Endothelial cell of hepatic sinusoid (primary cell): ENCODE measurements at regions not wholly inside any gene's neighbourhood (a gene's known extent, or its start where the extent isn't known, plus 50 kb on each side); places are given as distances from the start of the nearest gene placed in this dataset.
"Not testable (repeated sequence)": the region's sequence is repeated elsewhere in the genome, so short reads cannot be mapped to it uniquely, and the experiment has no call there.

Experiments
- in situ Hi-C: cut with HindIII; loops from 2 replicates; pipeline ENCODE4 v1.10.0; 2017; ENCODE audit warnings: low sequenced_read_pairs

DNA sequence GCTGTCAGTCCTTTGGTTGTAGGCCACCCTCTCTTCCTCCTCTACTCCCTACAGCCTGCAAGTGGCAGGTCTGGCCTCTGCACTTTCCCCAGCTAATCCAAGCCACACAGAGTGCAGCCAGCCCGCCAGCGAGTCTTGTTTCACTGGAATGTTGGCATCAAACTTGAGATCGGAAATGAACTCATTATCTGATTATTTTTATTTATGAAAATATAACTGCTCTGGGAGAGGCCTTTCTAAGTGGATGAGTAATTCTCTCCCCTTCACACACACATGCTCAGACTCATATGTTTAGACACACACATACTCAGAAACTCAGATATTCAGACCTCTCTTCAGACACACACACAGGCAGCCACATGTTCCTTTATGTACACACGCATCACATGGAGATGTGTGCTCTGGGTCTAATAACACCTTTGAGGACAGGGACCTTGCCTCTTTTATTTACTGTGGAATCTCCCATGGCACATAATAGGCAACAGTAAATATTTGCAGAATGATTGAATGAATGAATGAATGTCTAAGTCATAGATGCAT lies 151.3 kb downstream of the ZFP36L2 start:
- in situ Hi-C loops = no loop called here

DNA sequence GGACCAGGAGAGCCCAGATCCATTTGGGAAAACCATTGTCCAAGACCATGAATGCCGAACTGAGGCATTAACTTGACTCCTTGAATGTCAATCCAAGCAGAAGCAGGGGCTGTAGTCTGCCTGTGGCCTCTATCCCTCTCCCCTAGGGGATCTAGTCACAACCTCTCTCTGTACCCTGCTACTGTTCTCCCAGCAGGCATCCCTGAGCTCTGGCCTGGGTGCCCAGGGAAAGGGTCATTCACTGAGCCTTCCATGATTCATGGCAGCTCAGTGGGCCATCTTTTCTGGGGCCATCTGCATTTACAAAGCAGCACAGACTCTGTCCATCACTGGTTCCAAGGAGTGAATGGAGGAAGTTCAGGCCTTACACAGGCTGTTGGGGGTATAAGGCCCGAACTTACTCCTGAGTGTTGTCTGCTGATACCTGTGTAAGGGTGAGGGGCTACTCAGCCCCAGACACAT lies 151.8 kb downstream of the ZFP36L2 start:
- in situ Hi-C loops = no loop called here

DNA sequence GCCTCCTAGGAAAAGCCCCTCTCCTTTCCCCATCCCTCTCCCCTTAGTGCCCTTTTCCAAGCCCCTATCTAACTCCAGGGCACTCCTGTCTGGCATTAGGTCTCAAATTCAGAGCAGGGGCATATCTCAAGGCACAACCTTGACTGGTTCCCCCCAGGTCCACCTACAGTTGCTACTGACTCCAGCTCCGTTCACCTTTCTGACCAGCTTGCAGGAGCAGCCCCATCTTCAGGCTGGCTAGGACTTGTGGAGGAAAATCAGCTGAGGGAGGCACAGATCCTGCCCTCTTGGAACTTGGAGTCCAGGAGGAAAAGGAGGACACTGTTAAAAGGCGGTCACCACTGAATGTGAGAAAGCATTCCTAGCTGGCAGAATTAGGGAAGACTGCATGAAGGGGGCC lies 152.4 kb downstream of the ZFP36L2 start:
- in situ Hi-C loops = no loop called here

DNA sequence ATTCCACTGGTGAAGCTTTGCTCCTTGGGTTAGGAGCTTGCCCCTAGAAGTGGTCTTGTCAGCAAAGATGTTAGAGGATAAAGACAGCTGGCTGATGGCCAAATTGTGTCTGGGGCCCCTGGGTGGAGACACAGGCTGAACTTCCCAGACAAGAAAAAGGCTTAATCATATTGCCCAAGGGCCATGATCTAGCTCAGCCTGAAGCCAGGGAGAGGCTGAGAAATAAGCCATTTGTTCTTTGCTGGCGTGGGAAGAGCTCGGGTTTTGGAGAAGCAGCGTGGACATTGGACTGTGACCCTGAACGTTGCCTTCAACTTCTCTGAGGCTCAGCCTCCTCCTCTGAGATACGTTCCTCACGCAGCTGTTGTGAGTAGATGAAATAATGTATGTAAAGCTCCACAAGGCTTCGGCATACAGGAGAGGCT lies 153.0 kb downstream of the ZFP36L2 start:
- in situ Hi-C loops = no loop called here

DNA sequence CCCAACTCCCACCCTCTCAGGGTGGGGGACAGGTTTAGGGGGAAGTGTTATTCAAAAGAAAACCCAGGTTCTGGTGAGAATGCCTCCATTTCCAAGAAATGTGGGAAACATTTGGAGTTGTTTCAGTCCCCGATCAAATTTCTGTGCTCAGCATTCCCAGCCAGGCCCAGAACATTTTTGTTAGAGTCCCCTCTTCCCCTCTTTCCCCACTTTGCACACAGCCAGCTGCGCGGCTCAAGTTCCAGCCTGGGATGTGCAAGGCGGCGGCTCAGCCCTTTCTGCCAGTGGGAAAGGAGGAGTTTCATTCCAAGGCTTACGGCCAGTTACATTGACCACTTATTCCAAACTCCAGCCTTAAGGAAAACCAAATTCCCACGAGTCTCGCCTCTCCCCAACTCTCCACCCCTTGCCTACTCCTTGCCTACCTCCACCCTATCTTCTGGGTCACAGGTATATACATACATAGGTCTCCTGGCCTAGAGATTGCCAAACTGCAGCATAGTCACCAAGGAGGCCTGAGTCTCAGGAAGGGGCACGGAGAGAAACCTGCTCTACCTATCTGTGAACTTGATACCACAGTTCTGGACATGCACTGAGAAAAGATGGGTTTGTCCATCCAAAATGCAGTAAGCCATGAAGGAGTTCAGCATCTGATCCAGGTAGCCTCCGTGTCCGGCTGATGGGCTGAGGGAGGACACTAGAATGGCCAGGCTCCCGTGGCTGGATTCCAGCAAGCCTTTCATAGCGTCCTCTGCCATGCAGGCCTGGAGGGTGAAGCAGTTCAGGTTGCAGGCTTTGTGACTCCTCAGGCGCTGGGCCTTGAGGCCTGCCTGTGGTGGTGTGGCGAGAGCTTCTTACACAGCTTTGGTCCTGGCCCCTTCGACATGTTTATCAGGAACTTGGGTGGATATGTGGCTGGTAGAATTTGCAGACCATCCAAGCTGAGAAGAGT lies 154.5 kb downstream of the ZFP36L2 start:
- in situ Hi-C loops = no loop called here

DNA sequence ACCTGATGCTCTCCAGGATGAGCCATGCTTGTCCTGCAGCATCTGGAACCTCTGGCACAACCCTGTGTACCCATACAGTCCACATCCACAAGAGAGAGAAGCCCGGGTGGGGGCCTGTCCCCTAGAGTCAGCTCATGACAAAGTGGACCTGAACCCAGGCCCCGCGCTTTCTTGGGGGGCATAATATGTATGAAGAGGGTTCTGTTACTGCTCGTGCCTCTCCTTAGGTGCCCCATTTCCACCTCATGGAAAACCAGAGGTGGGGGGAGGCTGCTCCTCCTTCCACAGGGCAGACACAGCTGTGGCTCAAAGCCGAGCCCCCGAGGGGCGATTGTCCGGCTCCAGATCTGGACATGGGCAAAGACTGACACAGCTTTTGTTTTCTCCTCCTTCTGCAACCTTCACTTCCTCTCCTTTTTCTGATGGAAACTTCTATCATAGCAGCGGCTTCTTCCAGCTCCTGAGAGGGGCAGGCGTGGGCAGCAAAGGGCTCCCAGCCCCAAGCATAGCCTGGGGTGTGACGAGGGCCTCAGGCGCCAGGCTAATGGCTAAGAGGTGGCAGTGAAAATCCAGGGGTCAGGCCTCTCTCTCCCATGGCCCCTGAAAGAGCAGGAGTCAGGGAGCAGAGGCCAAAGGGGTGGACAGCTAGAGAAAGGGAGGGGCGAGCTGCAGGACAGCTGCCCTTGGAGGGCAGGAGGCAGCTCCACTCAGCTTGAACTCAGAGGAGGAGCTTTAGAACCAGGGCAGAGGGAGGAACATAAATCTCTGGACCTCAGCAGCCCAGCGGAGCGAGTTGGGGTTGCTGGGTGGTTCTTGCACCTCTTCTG lies 155.5 kb downstream of the ZFP36L2 start:
- in situ Hi-C loops = no loop called here

DNA sequence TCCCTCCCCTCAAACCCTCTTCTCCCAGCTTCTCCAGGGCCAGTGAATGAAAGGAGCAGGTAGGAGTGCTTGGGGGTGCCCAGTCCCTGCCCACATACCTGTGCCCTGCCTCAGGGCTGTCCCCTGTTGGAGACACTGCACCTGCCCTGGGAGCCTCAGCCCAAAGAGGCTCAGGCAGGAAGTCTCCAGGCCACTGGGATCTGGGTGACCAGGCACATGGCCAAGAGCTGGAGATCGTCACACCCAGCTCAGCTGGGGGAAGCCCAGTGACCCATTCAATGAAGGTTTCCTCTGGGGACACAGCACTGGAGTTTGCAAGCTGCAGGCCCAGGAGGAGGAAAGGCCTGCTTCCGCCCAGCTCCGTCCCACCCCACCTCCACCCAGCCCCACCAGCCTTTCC lies 156.4 kb downstream of the ZFP36L2 start:
- in situ Hi-C loops = no loop called here

DNA sequence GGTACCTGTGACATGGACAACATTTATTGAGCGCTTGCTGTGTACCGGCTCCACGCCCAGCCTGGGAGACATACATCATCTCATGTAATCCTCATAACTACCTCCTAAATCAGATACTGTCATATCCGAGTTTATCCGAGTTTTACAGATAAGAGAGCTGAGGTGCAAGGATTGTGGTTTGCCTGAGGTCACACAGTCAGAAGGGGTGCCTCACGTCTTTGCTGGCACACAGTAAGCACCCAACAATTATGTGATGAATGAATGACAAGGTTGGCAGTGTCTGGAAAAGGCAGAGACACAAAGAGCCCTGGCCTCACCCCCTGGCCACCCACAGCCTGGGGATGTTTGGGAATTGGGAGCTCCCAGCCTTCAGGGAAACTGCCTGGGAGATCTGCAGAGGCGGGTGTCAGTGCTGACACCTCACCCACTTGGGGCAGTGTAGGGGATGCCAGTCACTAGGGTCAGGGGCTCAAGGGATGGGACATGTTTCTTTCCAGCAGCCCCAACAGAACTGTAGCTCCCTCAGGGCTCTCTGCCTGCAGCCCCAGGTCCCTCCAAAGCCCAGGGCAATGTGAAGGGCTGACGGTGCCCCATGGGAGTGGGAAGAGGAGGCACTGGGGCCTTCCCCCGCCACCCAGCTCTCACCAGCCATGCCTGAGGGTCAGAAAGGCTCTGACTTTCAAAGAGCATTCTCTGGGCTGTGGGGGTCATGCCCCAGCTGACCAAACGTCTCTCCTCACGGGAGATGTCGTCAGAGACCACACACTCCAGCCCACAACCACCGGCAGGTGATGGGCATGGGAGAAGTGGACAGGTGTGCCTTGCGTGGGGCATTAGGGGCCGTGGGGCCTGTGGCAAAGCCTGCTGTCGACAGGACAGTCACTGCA lies 157.5 kb downstream of the ZFP36L2 start:
- in situ Hi-C loops = no loop called here

DNA sequence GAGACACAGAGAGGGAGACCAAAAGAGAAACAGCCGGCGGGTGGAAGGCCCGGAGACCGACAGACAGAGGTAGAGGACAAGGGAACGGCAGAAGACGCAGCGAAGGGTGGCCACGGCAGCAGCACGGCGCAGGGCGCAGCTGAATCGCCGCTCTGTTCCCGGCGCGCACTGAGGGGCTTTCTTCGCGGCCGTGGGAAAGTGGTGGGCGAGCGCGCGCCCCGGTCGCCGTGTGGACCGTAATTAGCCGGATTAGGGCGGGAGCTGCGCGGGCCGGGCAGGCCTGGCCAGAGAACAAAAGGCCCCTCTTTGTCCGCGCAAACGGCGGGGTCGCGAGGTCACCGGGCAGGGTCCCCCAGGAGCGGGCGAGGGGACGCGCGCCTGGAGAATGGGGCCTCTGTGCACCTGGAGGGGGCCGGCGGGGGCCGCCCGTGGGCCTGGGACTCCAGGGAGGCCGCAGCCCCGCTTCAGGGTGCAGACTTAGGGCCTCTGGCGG lies 158.3 kb downstream of the ZFP36L2 start:
- in situ Hi-C loops = no loop called here

DNA sequence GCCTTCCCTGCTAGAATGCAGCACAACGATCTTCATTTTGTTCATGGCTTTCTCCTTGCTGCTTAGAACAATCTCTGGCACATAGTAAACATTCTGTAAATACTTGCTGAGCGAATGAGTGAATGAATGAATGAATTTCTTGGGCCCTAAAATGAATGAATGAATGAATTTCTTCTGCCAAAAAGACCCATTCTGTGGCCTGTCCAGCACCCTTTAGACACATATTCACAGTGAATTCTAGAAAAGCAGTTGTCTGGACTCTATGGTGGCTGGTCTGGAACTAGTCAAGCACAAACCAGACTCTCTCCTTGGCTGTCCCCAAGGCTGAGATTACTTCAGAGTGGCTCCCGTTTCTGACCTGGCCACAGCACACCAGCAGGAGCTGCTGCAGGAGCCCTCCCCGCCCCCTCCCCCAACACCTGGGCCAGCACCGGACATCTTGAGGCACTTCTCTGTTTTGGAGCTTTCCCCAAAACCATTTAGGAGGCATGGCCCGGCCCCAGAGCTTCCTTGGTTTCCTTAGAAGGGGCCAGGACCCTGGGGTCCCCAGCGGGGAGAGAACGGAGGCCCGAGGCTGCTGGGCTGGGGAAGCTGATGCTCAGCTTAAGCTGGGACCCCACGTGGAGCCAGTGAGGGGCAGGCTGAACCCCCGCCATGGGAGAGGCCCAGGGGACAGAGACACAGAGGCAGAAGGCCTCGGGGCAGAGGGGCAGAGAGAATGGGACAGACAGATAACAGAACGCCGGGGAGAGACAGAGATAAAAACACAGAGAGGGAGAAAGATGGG lies 159.0 kb downstream of the ZFP36L2 start:
- in situ Hi-C loops = no loop called here

DNA sequence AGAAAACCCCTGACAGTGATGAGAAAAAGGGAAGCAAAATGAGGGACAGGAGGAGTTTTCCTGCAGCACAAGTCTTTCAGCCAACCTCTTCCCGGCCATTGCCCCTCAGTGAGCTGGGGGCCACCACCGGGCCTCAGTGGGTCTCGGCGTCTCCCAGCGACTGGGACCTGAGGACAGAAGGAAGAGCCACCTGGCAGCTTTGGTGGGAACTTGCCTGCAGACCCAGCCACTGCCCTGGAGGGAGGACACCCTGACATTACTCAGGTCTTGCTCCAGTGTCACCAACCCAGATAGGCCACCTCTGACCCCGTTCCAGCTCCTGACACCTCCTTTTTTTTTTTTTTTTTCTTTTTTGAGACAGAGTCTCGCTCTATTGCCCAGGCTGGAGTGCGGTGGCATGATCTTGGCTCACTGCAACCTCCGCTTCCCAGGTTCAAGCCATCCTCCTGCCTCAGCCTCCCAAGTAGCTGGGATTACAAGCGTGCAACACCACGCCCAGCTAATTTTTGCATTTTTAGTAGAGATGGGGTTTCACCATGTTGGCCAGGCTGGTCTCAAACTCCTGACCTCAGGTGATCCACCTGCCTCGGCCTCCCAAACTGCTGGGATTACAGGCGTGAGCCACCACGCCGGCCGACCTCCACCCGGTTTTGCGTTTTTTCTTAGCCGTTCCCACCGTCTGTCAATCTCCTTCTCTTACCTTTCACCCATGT lies 159.7 kb downstream of the ZFP36L2 start:
- in situ Hi-C loops = not testable (repeated sequence)

DNA sequence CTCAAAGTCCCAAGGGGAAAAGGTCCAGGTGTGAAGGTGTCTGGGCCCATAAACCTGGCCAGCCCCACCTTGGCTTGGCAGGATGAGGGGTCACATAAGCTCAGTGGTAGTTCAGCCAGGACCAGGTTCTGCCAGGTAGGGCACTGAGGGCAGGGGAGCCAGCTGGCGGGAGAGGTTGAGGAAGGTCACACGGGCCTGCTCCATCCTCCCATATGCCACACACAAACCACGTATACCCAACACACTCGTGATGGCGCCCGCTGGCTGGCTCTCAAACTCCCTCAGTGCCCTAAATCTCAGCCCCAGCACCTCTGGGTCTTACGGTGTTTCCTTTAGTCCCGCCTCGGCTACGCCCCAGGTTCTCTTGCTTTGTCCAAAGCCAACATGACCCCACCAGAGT lies 160.5 kb downstream of the ZFP36L2 start:
- in situ Hi-C loops = no loop called here

DNA sequence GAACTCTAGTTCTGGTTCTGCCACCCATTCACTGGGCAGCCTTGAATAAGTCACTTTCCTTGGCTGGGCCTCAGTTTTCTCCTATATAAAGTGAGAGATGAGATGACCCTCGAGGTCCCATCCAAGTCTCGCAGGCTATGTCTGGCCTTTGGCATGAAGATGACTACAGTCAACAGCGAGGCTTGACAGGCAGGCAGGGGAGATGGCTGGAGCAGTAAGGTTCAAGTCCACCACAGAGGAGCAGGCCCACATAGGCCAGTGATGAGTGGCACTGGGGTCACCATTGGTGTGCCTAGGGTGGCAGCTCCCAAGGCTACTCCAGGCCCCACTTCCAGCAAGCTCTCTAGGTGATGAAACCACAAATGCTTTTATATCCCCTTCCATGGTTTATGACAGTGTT lies 161.4 kb downstream of the ZFP36L2 start:
- in situ Hi-C loops = no loop called here

DNA sequence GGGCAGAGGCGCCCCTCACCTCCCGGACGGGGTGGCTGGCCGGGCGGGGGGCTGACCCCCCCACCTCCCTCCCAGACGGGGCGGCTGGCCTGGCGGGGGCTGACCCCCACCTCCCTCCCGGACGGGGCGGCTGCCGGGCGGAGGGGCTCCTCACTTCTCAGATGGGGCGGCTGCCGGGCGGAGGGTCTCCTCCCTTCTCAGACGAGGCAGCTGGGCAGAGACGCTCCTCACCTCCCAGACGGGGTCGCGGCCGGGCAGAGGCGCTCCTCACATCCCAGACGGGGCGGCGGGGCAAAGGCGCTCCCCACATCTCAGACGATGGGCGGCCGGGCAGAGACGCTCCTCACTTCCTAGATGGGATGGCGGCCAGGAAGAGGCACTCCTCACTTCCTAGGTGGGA lies 163.3 kb downstream of the ZFP36L2 start:
- in situ Hi-C loops = not testable (repeated sequence)

DNA sequence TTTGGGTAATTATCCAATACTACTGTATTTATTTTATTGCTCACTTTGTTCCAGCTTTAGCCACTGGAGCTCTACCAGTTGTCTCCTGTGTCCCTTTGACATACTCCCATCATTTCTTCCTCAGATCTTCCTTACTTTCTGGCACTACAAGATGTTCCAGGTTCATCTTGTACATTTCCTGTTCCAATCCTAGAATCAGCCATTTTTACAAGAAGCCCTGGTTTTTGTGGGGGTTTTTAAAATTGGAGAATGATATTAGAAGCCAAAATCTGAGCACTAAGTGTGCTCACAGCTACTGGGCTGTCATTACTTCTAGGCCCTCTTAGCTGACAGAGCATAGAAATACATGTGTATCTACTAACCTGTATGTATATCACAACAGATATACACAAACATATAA lies 164.3 kb downstream of the ZFP36L2 start:
- in situ Hi-C loops = no loop called here

DNA sequence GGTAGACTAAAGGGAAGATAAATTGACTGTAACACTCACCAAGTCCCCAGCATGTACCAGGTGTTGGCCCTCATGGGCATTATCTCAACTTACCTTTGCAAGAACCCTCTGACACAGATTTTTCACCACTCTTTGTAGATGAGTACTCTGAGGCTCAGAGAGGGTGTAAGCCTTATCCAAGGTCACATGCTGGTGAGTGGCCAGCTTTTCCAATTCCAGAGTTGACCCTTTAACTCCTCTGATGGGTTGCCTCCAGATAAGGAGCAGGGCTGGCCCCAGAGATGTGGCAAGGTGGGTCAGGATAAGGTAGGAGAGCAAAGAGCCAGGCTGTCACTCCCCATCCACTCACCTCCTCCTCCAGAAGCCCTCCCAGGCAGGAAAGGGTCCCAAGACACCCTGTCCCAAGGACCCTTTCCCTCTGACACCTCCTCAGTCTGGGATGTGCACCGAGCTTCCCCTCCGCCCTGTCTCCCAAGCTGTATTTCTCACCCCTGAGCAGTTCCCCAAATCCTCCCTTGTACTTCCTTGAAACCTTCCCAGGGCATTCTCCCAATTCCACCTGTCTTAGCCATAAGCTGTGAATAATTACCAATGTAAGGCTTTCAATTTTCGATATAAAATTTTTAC lies 165.9 kb downstream of the ZFP36L2 start:
- in situ Hi-C loops = no loop called here

DNA sequence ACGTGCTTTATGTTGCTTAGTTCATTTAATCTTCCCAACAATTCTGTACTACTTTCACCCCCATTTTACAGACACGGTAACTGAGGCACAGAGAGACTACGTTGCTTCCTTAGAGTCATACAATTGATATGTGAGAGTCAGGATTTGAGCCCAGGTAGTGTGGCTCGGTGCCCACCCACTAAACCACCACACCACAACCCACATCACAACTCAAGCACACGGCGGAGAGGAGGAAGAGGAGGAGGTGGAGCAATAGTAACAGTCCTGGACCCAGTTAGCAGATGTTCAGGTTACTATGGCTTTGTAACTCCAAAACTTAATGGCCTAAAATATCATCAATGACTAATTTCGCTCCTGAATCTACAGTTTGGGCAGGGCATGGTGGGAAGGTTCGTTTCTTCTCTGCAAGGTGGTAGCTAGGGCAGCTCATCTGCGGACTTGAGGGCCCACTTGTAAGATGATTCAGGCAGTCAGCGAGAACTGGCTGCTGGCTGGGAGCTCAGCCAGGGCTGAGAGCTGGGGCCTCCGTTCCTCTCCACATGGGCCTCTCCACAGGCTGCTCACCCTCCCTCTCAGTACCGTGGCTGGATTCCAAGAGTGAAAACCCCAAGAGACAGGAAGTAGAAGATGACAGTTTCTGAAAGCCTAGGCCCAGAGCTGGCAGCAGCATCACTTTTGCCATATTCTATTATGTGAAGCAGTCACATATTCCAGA lies 167.1 kb downstream of the ZFP36L2 start:
- in situ Hi-C loops = loop anchor here (5.0 kb wide), 1 partner anchor 53 kb away; no protein-coding TSS in a partner anchor

DNA sequence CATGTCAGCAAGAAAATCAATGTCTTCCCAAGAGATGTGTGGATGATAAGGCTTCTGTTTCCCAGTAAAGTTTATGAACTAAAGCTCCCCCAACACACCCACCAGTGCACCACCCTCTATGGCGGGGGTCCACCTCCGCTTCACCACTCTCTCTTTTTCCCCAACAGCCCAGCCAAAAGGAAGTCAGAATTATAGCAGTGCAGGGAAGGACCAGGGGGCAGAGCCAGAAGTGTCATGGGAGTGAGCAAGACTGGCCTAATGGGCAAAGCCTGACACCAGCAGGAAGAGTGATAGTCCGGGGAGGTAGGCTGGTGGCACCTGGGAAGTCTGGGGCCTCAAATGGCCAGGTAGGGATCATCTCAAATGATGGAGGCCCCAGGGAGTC lies 167.7 kb downstream of the ZFP36L2 start:
- in situ Hi-C loops = loop anchor here (5.0 kb wide), 1 partner anchor 54 kb away; no protein-coding TSS in a partner anchor
